HEK293T (cell line): ENCODE measurements at regions not wholly inside any gene's neighbourhood (a gene's known extent, or its start where the extent isn't known, plus 50 kb on each side); places are given as distances from the start of the nearest gene placed in this dataset.

Experiments
- BHLHE40 ChIP-seq: fragments of 450-650 bp; IDR thresholded peaks from 2 replicates; pipeline ENCODE4 v1.6.1; 2016; ENCODE audit warnings: mild to moderate bottlenecking, moderate library complexity, borderline replicate concordance
- ELF4 ChIP-seq: fragments of 450-650 bp; IDR thresholded peaks from 2 replicates; pipeline ENCODE4 v1.6.1; 2017; ENCODE audit warnings: antibody characterized with exemption
- FOXA1 ChIP-seq: fragments of 450-650 bp; IDR thresholded peaks from 2 replicates; pipeline ENCODE4 v1.6.1; 2016; ENCODE audit warnings: mild to moderate bottlenecking
- FOXK2 ChIP-seq: fragments of 450-650 bp; IDR thresholded peaks from 2 replicates; pipeline ENCODE4 v1.6.1; 2016; ENCODE audit warnings: mild to moderate bottlenecking
- L3MBTL2 ChIP-seq: fragments of 450-650 bp; conservative IDR thresholded peaks from 2 replicates; pipeline ENCODE4 v1.6.1; 2016; ENCODE audit warnings: mild to moderate bottlenecking
- NFRKB ChIP-seq: fragments of 450-650 bp; IDR thresholded peaks from 2 replicates; pipeline ENCODE4 v1.6.1; 2016; ENCODE audit warnings: mild to moderate bottlenecking, moderate library complexity
- ZNF384 ChIP-seq: fragments of 450-650 bp; IDR thresholded peaks from 2 replicates; pipeline ENCODE4 v1.6.1; 2016
- TF ChIP-seq, protein P1 (sequence below): fragments of 450-650 bp; IDR thresholded peaks from 2 replicates; pipeline ENCODE4 v1.6.1; 2016

DNA sequence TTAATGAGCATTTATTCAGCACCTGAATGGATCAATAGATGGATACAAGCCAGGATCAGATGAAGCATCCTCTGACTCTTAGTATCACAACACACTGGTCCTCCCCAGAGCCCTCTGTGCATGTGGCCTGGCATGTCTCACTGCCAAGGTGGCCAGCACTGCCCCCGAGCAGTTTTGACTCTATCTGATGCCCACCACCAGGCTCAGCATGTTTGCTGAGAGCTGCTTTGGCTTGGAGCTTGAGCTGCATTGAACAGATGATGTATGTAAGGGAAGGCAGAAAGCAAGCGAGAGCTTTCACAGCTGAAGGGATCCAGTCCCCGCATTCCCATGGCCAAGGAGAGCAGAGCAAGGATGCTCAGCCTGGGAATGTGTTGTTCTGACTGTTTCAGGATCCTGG, 320.3 kb downstream of the BUD13 start:
- no peak for TF ChIP-seq FOXA1
- TF ChIP-seq BHLHE40: no peak
- no peak for TF ChIP-seq ELF4
- no peak for TF ChIP-seq ZNF384
- TF ChIP-seq L3MBTL2: no peak
- no peak for TF ChIP-seq NFRKB
- TF ChIP-seq, protein P1, sequence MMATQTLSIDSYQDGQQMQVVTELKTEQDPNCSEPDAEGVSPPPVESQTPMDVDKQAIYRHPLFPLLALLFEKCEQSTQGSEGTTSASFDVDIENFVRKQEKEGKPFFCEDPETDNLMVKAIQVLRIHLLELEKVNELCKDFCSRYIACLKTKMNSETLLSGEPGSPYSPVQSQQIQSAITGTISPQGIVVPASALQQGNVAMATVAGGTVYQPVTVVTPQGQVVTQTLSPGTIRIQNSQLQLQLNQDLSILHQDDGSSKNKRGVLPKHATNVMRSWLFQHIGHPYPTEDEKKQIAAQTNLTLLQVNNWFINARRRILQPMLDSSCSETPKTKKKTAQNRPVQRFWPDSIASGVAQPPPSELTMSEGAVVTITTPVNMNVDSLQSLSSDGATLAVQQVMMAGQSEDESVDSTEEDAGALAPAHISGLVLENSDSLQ: no peak
- no peak for TF ChIP-seq FOXK2
